LNCAP (cell line): ENCODE measurements at regions not wholly inside any gene's neighbourhood (a gene's known extent, or its start where the extent isn't known, plus 50 kb on each side); places are given as distances from the start of the nearest gene placed in this dataset.

Experiments
- TF ChIP-seq, protein P1 (sequence below): fragments of 450-650 bp; IDR thresholded peaks from 2 replicates; pipeline ENCODE4 v1.5.1; 2017; ENCODE audit warnings: mild to moderate bottlenecking

DNA sequence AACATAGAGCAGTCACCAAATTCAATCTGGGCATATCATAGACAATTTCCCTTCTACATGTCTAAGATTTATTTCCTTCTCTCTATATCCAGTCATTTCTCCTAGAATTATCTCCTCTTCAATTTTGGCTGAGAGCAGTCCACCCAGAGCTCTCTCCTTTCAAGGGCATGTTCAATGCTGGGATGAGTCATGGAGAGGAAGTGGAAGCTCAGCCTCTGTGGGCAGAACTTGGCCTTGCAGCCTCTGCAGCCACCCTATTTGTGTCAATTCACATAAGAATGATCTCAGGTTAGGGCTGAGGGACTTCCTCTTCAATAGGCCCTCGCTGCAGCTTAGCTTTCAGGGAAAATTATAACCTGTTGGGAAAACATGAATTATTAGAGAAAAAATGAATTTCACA, 560.8 kb downstream of the POM121L12 start:
- TF ChIP-seq, protein P1, sequence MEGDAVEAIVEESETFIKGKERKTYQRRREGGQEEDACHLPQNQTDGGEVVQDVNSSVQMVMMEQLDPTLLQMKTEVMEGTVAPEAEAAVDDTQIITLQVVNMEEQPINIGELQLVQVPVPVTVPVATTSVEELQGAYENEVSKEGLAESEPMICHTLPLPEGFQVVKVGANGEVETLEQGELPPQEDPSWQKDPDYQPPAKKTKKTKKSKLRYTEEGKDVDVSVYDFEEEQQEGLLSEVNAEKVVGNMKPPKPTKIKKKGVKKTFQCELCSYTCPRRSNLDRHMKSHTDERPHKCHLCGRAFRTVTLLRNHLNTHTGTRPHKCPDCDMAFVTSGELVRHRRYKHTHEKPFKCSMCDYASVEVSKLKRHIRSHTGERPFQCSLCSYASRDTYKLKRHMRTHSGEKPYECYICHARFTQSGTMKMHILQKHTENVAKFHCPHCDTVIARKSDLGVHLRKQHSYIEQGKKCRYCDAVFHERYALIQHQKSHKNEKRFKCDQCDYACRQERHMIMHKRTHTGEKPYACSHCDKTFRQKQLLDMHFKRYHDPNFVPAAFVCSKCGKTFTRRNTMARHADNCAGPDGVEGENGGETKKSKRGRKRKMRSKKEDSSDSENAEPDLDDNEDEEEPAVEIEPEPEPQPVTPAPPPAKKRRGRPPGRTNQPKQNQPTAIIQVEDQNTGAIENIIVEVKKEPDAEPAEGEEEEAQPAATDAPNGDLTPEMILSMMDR = no peak

- TF ChIP-seq, protein P1 = no peak
Observed at GRCh38 chr7:53600296-53600695, 564.9 kb downstream of the POM121L12 start.

DNA sequence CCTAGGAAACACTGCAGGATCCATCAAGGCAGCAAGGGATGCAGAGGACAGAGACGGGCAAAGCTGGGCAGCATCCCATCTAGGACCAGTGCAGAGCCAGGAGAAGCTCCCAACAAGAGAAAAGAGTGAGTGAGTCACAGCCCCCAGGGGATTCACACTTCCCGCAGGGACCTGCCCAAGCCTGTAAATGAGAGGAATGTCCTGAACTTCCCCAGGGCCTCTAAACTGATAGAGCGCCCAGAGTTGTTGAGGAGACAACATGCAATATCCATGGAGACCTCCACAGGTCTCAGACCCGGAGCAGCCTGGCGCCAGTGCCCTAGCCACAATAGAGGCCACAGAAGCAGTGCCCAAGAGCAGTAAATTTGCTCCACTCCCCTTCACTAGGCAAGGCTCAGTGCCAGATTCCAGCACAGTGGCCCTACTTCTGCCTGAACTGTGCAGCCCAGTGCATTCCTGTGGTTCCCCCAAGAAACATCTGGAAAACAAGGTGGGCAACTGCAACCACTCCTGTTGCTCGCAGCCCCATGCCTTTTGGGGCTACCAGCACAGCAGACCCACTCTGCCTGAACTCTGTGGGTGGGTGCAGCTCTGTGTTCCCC, 567.5 kb downstream of the POM121L12 start:
- TF ChIP-seq, protein P1 = no peak

DNA sequence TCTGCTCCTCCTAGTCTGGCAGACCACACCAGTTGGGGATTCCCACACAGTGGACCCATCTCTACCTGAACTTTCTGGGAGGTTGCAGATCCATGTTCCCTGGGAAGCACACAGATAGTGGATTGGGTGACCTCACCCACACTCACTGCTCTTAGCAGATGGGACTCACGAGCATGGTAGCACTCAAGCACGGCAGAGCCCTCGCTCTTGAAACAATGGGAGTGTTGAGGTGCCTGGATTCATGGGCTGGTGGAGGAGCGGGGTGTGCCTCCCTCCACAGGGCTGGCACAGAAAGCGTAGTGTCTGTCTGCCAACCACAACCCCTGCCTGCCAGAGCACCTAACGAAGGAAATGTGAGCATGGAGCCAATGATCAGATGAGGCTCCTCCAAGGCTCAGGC, 568.0 kb downstream of the POM121L12 start:
- TF ChIP-seq, protein P1 = no peak

DNA sequence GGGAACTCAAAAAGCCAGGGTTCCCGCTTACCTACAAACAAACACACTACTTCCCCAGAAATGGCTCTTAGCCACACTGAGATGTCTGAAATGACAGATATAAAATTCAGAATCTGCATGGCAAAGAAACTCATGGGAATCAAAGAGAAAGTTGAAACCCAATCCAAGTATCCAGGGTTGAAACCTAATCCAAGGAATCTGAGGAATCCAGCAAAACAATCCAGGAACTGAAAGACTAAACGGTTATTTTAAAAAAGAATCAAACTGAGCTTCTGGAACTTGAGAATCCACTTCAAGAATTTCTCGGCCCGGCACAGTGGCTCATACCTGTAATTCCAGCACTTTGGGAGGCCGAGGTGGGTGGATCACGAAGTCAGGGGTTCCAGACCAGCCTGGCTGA, 568.8 kb downstream of the POM121L12 start:
- TF ChIP-seq, protein P1 = no peak

GRCh38 chr7:53607961-53608360, 572.5 kb downstream of the POM121L12 start:
- TF ChIP-seq, protein P1 = no peak

- TF ChIP-seq, protein P1 = no peak
Observed at GRCh38 chr7:53609185-53609584, 573.8 kb downstream of the POM121L12 start.

- TF ChIP-seq, protein P1 = no peak
Observed at GRCh38 chr7:53611043-53611442, 575.6 kb downstream of the POM121L12 start.
